Astrocyte (in vitro differentiated cells and primary cell): ENCODE measurements at regions not wholly inside any gene's neighbourhood (a gene's known extent, or its start where the extent isn't known, plus 50 kb on each side); places are given as distances from the start of the nearest gene placed in this dataset.

ENCODE experiments used
- DNase-seq: peaks from one replicate; pipeline ENCODE4 v3.0.0-alpha.2; 2010; ENCODE audit warnings: low read depth
- FAIRE-seq: peaks from 2 replicates; lab custom pipeline; 2011; peaks lifted over from hg19 to GRCh38; lab: Jason Lieb, UNC
- H2AFZ ChIP-seq: 2 replicates; pipeline ENCODE4 v1.6.0; 2012; ENCODE audit warnings: low read depth, low read length, inconsistent platforms
- H3K27ac ChIP-seq: 2 replicates; pipeline ENCODE4 v1.5.1; 2011; ENCODE audit warnings: low read depth, low read length, inconsistent platforms
- H3K27me3 ChIP-seq: 2 replicates; pipeline ENCODE4 v1.6.0; 2011; ENCODE audit warnings: low read length, inconsistent platforms; ENCODE audit not compliant: insufficient read depth
- H3K36me3 ChIP-seq: 2 replicates; pipeline ENCODE4 v1.5.1; 2011; ENCODE audit warnings: low read length, inconsistent platforms; ENCODE audit not compliant: insufficient read depth
- H3K4me1 ChIP-seq: 2 replicates; pipeline ENCODE4 v1.5.1; 2011; ENCODE audit warnings: low read length, inconsistent platforms; ENCODE audit not compliant: insufficient read depth
- H3K4me2 ChIP-seq: 2 replicates; pipeline ENCODE4 v1.6.0; 2012; ENCODE audit warnings: low read length, inconsistent platforms
- H3K4me3 ChIP-seq: 2 replicates; pipeline ENCODE4 v1.5.1; 2011; ENCODE audit warnings: low read depth, mild to moderate bottlenecking, low read length, inconsistent platforms; ENCODE audit not compliant: insufficient read depth
- H3K79me2 ChIP-seq: 2 replicates; pipeline ENCODE4 v1.6.0; 2012; ENCODE audit warnings: mild to moderate bottlenecking, low read length, inconsistent platforms; ENCODE audit not compliant: insufficient read depth
- H3K9ac ChIP-seq: 2 replicates; pipeline ENCODE4 v1.6.0; 2012; ENCODE audit warnings: mild to moderate bottlenecking, low read length, inconsistent platforms
- H3K9me3 ChIP-seq: 2 replicates; pipeline ENCODE4 v1.5.1; 2012; ENCODE audit warnings: low read depth, mild to moderate bottlenecking, low read length, inconsistent platforms; ENCODE audit not compliant: insufficient read depth
- H4K20me1 ChIP-seq: 2 replicates; pipeline ENCODE4 v1.6.0; 2012; ENCODE audit warnings: low read length, inconsistent platforms; ENCODE audit not compliant: insufficient read depth
- H3K27ac Mint-ChIP-seq: one replicate; pipeline ENCODE4 v1.8.0; 2021; ENCODE audit warnings: mild to moderate bottlenecking, mixed read lengths; ENCODE audit not compliant: unreplicated experiment
- H3K27me3 Mint-ChIP-seq: one replicate; pipeline ENCODE4 v1.8.0; 2021; ENCODE audit warnings: low read depth, mixed read lengths; ENCODE audit not compliant: unreplicated experiment
- H3K36me3 Mint-ChIP-seq: one replicate; pipeline ENCODE4 v1.8.0; 2021; ENCODE audit warnings: low read depth, mixed read lengths; ENCODE audit not compliant: unreplicated experiment
- H3K4me1 Mint-ChIP-seq: one replicate; pipeline ENCODE4 v1.8.0; 2021; ENCODE audit warnings: low read depth, mixed read lengths; ENCODE audit not compliant: unreplicated experiment
- H3K4me3 Mint-ChIP-seq: one replicate; pipeline ENCODE4 v1.8.0; 2021; ENCODE audit warnings: mild to moderate bottlenecking, moderate library complexity, mixed read lengths; ENCODE audit not compliant: unreplicated experiment
- H3K9me3 Mint-ChIP-seq: one replicate; pipeline ENCODE4 v1.8.0; 2021; ENCODE audit warnings: mild to moderate bottlenecking, mixed read lengths; ENCODE audit not compliant: unreplicated experiment
- CTCF ChIP-seq: IDR thresholded peaks from 2 replicates; pipeline ENCODE4 v1.5.1; 2011; ENCODE audit warnings: low read depth, mild to moderate bottlenecking, inconsistent platforms, low read length, moderate library complexity; ENCODE audit not compliant: insufficient read depth
- EZH2 ChIP-seq: IDR thresholded peaks from 2 replicates; pipeline ENCODE4 v1.6.1; 2012; ENCODE audit warnings: mild to moderate bottlenecking, low read length, inconsistent platforms; ENCODE audit not compliant: insufficient read depth

DNA sequence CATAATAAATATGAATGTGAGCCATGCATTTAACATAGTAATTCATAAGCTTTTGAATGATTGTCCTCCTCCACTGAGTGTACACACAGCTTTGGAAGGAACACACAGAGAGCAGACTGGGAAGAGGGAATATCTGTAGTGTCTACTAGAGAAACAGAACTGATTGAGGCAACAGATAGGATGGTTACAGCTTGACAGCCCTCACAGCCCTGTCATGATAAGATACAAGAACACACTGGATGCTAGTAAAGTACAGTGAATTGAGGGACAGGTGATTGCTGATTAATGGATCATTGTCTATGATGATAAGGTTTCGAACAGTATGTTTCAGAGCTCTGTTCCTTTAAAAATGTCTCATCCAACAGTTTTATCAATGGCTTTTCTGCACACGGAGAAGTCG, 383.4 kb upstream of the GBE1 start:
- no peak overlapping the region for H3K4me3 Mint-ChIP-seq
- no peak for FAIRE-seq
- no peaks in the 10 kb centered on the region for H3K9me3 Mint-ChIP-seq
- H4K20me1 ChIP-seq: no peaks in the 10 kb centered on the region
- H3K4me2 ChIP-seq: no peak overlapping the region
- no peaks in the 10 kb centered on the region for H3K4me1 ChIP-seq
- H3K79me2 ChIP-seq: no peaks in the 10 kb centered on the region
- peaks cover 3% of the 10 kb centered on the region for H3K4me1 Mint-ChIP-seq
- H3K36me3 ChIP-seq: no peaks in the 10 kb centered on the region
- TF ChIP-seq CTCF: no peak
- no peak for TF ChIP-seq EZH2
- H3K27ac Mint-ChIP-seq: no peak overlapping the region
- H2AFZ ChIP-seq: no peak overlapping the region
- no peak overlapping the region for H3K9ac ChIP-seq
- H3K27ac ChIP-seq: no peak overlapping the region
- H3K4me3 ChIP-seq: no peak overlapping the region
- DNase-seq: no peak
- H3K36me3 Mint-ChIP-seq: no peaks in the 10 kb centered on the region
- no peaks in the 10 kb centered on the region for H3K9me3 ChIP-seq
- H3K27me3 Mint-ChIP-seq: no peaks in the 10 kb centered on the region
- no peaks in the 10 kb centered on the region for H3K27me3 ChIP-seq

GRCh38 chr3:82143661-82144412, 382.4 kb upstream of the GBE1 start:
- H3K27ac Mint-ChIP-seq: no peak overlapping the region
- no peak overlapping the region for H3K4me3 ChIP-seq
- H3K9me3 ChIP-seq: peaks cover 6% of the 10 kb centered on the region
- no peak overlapping the region for H3K27ac ChIP-seq
- no peak overlapping the region for H3K9ac ChIP-seq
- FAIRE-seq (no peak), DNase-seq (no peak)
- TF ChIP-seq EZH2 (no peak), CTCF (no peak)
- H3K79me2 ChIP-seq: no peaks in the 10 kb centered on the region
- H3K27me3 ChIP-seq: no peaks in the 10 kb centered on the region
- H3K4me2 ChIP-seq: no peak overlapping the region
- H3K4me3 Mint-ChIP-seq: no peak overlapping the region
- H3K36me3 ChIP-seq: no peaks in the 10 kb centered on the region
- H3K4me1 Mint-ChIP-seq: peaks cover 3% of the 10 kb centered on the region
- no peaks in the 10 kb centered on the region for H3K27me3 Mint-ChIP-seq
- peaks cover 3% of the 10 kb centered on the region for H3K9me3 Mint-ChIP-seq
- no peak overlapping the region for H2AFZ ChIP-seq
- H3K36me3 Mint-ChIP-seq: no peaks in the 10 kb centered on the region
- H4K20me1 ChIP-seq: no peaks in the 10 kb centered on the region
- no peaks in the 10 kb centered on the region for H3K4me1 ChIP-seq

- H3K4me1 Mint-ChIP-seq: peaks cover 3% of the 10 kb centered on the region
- DNase-seq (no peak), FAIRE-seq (no peak)
- peaks cover 3% of the 10 kb centered on the region for H3K9me3 Mint-ChIP-seq
- H3K4me2 ChIP-seq: no peak overlapping the region
- H3K4me1 ChIP-seq: no peaks in the 10 kb centered on the region
- H4K20me1 ChIP-seq: no peaks in the 10 kb centered on the region
- TF ChIP-seq EZH2 (no peak), CTCF (no peak)
- H3K9me3 ChIP-seq: peaks cover 6% of the 10 kb centered on the region
- H3K36me3 Mint-ChIP-seq: no peaks in the 10 kb centered on the region
- H3K4me3 ChIP-seq: no peak overlapping the region
- no peak overlapping the region for H3K9ac ChIP-seq
- no peak overlapping the region for H3K4me3 Mint-ChIP-seq
- no peaks in the 10 kb centered on the region for H3K27me3 ChIP-seq
- no peak overlapping the region for H2AFZ ChIP-seq
- H3K27me3 Mint-ChIP-seq: no peaks in the 10 kb centered on the region
- no peak overlapping the region for H3K27ac Mint-ChIP-seq
- H3K79me2 ChIP-seq: no peaks in the 10 kb centered on the region
- H3K27ac ChIP-seq: no peak overlapping the region
- no peaks in the 10 kb centered on the region for H3K36me3 ChIP-seq
Measured at GRCh38 chr3:82141592-82141991, 380.1 kb upstream of the GBE1 start.
